ENCODE measurements at regions not wholly inside any gene's neighbourhood (a gene's known extent, or its start where the extent isn't known, plus 50 kb on each side); places are given as distances from the start of the nearest gene placed in this dataset.

- Histone ChIP-seq H3K36me3 (ENCODE audit: control insufficient read depth in 2 of 2, extremely low read depth in 1 of 2, insufficient read depth in 2 of 2, low read length in 2 of 2) (no peaks in the 10 kb centered on the region), H3K27me3 (ENCODE audit: control insufficient read depth, extremely low read depth, insufficient read depth, low read length) (no peaks in the 10 kb centered on the region), H3K27ac (ENCODE audit: control insufficient read depth, insufficient read depth, low read length) (no peak overlapping the region), H2AFZ (ENCODE audit: control insufficient read depth, low read length) (no peak overlapping the region), H3K9ac (ENCODE audit: control insufficient read depth, extremely low read depth, insufficient read depth, low read length) (no peak overlapping the region), H3K79me2 (ENCODE audit: control insufficient read depth, insufficient read depth, low read length) (no peaks in the 10 kb centered on the region), H3K4me1 (ENCODE audit: control insufficient read depth, extremely low read depth, insufficient read depth, low read length) (no peaks in the 10 kb centered on the region), H3K4me2 (ENCODE audit: control insufficient read depth, extremely low read depth, insufficient read depth, low read depth, low read length) (no peak overlapping the region), H3K9me3 (ENCODE audit: control insufficient read depth, low read depth, low read length) (no peaks in the 10 kb centered on the region), H4K20me1 (ENCODE audit: control insufficient read depth, extremely low read depth, insufficient read depth, low read length) (no peaks in the 10 kb centered on the region), H3K4me3 (ENCODE audit: control insufficient read depth in 2 of 3, extremely low read depth in 1 of 3, insufficient read depth in 2 of 3, low read depth in 1 of 3, low read length in 3 of 3) (no peak overlapping the region), H3K9me1 (ENCODE audit: control insufficient read depth, extremely low read depth, insufficient read depth, low read length) (no peaks in the 10 kb centered on the region)
- FAIRE-seq = no peak
- no peak for DNase-seq (ENCODE audit: low read depth, low spot score)
- TF ChIP-seq CTCF (optimal IDR thresholded peaks at IDR 0.05 in 1 of 3, IDR thresholded peaks at IDR 0.05 in 1 of 3, conservative IDR thresholded peaks at IDR 0.05 in 1 of 3; ENCODE audit: extremely low read depth in 1 of 3, insufficient read depth in 2 of 3, low read length in 3 of 3) (no peak), EZH2 (IDR thresholded peaks at IDR 0.05; ENCODE audit: low read length) (no peak)
- dilution Hi-C loops (cut with MboI; ENCODE audit: extremely low pct_ligation_motif_present, low sequenced_read_pairs) = no loop called here
Observed at GRCh38 chr9:115966660-115967059, 186.9 kb upstream of the PAPPA start.

GRCh38 chr9:115969096-115969495 is 184.5 kb upstream of the PAPPA start:
- H4K20me1 ChIP-seq (ENCODE audit: control insufficient read depth, extremely low read depth, insufficient read depth, low read length) = no peaks in the 10 kb centered on the region
- no peaks in the 10 kb centered on the region for H3K9me3 ChIP-seq (ENCODE audit: control insufficient read depth, low read depth, low read length)
- no peak overlapping the region for H3K27ac ChIP-seq (ENCODE audit: control insufficient read depth, insufficient read depth, low read length)
- H3K4me1 ChIP-seq (ENCODE audit: control insufficient read depth, extremely low read depth, insufficient read depth, low read length) = no peaks in the 10 kb centered on the region
- dilution Hi-C loops (cut with MboI; ENCODE audit: extremely low pct_ligation_motif_present, low sequenced_read_pairs) = no loop called here
- TF ChIP-seq EZH2 (IDR thresholded peaks at IDR 0.05; ENCODE audit: low read length) = no peak
- no peak for TF ChIP-seq CTCF (optimal IDR thresholded peaks at IDR 0.05 in 1 of 3, IDR thresholded peaks at IDR 0.05 in 1 of 3, conservative IDR thresholded peaks at IDR 0.05 in 1 of 3; ENCODE audit: extremely low read depth in 1 of 3, insufficient read depth in 2 of 3, low read length in 3 of 3)
- H3K4me3 ChIP-seq (ENCODE audit: control insufficient read depth in 2 of 3, extremely low read depth in 1 of 3, insufficient read depth in 2 of 3, low read depth in 1 of 3, low read length in 3 of 3) = no peak overlapping the region
- H3K36me3 ChIP-seq (ENCODE audit: control insufficient read depth in 2 of 2, extremely low read depth in 1 of 2, insufficient read depth in 2 of 2, low read length in 2 of 2) = no peaks in the 10 kb centered on the region
- no peak overlapping the region for H3K9ac ChIP-seq (ENCODE audit: control insufficient read depth, extremely low read depth, insufficient read depth, low read length)
- H2AFZ ChIP-seq (ENCODE audit: control insufficient read depth, low read length) = no peak overlapping the region
- FAIRE-seq (peak; percentile 34), DNase-seq (ENCODE audit: low read depth, low spot score) (no peak)
- H3K79me2 ChIP-seq (ENCODE audit: control insufficient read depth, insufficient read depth, low read length) = no peaks in the 10 kb centered on the region
- no peak overlapping the region for H3K4me2 ChIP-seq (ENCODE audit: control insufficient read depth, extremely low read depth, insufficient read depth, low read depth, low read length)
- no peaks in the 10 kb centered on the region for H3K9me1 ChIP-seq (ENCODE audit: control insufficient read depth, extremely low read depth, insufficient read depth, low read length)
- no peaks in the 10 kb centered on the region for H3K27me3 ChIP-seq (ENCODE audit: control insufficient read depth, extremely low read depth, insufficient read depth, low read length)
